Upper lobe of right lung (tissue), 1 donor: ENCODE measurements at regions not wholly inside any gene's neighbourhood (a gene's known extent, or its start where the extent isn't known, plus 50 kb on each side); places are given as distances from the start of the nearest gene placed in this dataset.
A peak's percentile ranks its signal among the peaks of the same experiment; 100 is the strongest.
"Not testable (repeated sequence)": the region's sequence is repeated elsewhere in the genome, so short reads cannot be mapped to it uniquely, and the experiment has no call there.

Source experiments
- ATAC-seq: fragments of 200-7000 bp; cut with Tn5 transposase; one replicate; pipeline ENCODE4 v1.9.1; 2020; ENCODE audit warnings: mild to moderate bottlenecking, moderate library complexity
- DNase-seq: peaks from one replicate; pipeline ENCODE4 v3.0.0-alpha.2; 2020
- H3K27ac ChIP-seq: fragments of 200-600 bp; one replicate; pipeline ENCODE4 v1.8.0; 2022
- H3K27me3 ChIP-seq: fragments of 200-600 bp; one replicate; pipeline ENCODE4 v1.8.0; 2022; ENCODE audit warnings: mild to moderate bottlenecking
- H3K36me3 ChIP-seq: fragments of 200-600 bp; one replicate; pipeline ENCODE4 v1.8.0; 2022
- H3K4me1 ChIP-seq: fragments of 200-600 bp; one replicate; pipeline ENCODE4 v1.8.0; 2022
- H3K4me3 ChIP-seq: fragments of 200-600 bp; one replicate; pipeline ENCODE4 v1.8.0; 2022; ENCODE audit warnings: mild to moderate bottlenecking
- H3K9me3 ChIP-seq: fragments of 200-600 bp; one replicate; pipeline ENCODE4 v1.8.0; 2022
- intact Hi-C: fragments of 100-400 bp; cut with DNase I; formaldehyde crosslinking; loops from one replicate; pipeline ENCODE4 v1.11.0; 2022
- TF ChIP-seq, protein P1 (sequence below): fragments of 200-600 bp; IDR thresholded peaks from one replicate; pipeline ENCODE4 v1.8.0; 2022; ENCODE audit warnings: antibody characterized with exemption
- donor health status: DM: no; HTN: yes; CAD: no; lungs with severe emphysema.

DNA sequence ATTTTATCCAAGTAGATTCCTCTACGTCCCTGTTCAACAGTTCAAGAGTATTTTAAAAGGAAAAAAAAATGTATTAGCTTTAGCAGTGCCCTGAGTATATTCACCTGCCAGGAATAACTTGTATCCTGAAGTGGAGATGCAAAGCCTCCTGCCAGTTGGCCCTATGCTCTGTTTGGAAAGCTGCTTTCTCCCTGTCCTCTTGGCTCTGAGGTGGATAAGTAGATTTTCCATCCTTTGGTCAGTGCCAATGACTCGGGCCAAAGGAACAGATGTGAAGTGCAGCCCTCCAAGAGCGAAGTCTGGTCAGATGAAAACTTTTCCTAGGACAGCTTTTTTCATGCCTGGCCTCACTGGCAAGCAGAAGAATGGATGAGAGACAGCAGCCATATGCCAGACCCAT is 839.9 kb upstream of the TENM4 start:
- Histone ChIP-seq H3K4me3 (no peak overlapping the region), H3K27ac (no peak overlapping the region), H3K9me3 (no peaks in the 10 kb centered on the region), H3K27me3 (no peaks in the 10 kb centered on the region), H3K36me3 (no peaks in the 10 kb centered on the region), H3K4me1 (no peaks in the 10 kb centered on the region)
- TF ChIP-seq, protein P1, sequence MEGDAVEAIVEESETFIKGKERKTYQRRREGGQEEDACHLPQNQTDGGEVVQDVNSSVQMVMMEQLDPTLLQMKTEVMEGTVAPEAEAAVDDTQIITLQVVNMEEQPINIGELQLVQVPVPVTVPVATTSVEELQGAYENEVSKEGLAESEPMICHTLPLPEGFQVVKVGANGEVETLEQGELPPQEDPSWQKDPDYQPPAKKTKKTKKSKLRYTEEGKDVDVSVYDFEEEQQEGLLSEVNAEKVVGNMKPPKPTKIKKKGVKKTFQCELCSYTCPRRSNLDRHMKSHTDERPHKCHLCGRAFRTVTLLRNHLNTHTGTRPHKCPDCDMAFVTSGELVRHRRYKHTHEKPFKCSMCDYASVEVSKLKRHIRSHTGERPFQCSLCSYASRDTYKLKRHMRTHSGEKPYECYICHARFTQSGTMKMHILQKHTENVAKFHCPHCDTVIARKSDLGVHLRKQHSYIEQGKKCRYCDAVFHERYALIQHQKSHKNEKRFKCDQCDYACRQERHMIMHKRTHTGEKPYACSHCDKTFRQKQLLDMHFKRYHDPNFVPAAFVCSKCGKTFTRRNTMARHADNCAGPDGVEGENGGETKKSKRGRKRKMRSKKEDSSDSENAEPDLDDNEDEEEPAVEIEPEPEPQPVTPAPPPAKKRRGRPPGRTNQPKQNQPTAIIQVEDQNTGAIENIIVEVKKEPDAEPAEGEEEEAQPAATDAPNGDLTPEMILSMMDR = no peak
- peak; percentile 30 for ATAC-seq
- DNase-seq = no peak
- intact Hi-C loops = no loop called here

DNA sequence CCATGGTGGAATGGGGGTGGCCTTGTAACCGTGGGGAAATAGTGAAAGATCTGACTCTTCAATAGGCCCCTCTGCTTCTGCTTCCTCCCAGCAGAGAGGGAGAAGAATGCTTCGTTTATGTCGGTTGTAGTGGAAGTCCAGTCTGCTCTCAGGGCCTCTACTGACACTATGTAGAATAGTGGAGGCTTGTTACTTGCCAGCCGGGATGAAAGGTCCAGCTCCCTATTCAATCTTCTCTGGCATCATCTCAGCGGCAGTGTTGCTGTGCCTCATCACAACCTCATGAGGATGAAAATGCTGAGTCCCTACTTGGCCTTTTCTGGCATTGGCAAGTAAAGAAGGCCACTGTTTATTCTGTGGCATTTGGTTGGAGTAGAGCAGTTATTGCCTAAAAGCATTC is 820.9 kb upstream of the TENM4 start:
- Histone ChIP-seq H3K36me3 (no peaks in the 10 kb centered on the region), H3K4me3 (no peak overlapping the region), H3K27ac (no peak overlapping the region), H3K4me1 (no peaks in the 10 kb centered on the region), H3K27me3 (no peaks in the 10 kb centered on the region), H3K9me3 (no peaks in the 10 kb centered on the region)
- DNase-seq (no peak), ATAC-seq (no peak)
- intact Hi-C loops = no loop called here
- TF ChIP-seq, protein P1 = no peak

DNA sequence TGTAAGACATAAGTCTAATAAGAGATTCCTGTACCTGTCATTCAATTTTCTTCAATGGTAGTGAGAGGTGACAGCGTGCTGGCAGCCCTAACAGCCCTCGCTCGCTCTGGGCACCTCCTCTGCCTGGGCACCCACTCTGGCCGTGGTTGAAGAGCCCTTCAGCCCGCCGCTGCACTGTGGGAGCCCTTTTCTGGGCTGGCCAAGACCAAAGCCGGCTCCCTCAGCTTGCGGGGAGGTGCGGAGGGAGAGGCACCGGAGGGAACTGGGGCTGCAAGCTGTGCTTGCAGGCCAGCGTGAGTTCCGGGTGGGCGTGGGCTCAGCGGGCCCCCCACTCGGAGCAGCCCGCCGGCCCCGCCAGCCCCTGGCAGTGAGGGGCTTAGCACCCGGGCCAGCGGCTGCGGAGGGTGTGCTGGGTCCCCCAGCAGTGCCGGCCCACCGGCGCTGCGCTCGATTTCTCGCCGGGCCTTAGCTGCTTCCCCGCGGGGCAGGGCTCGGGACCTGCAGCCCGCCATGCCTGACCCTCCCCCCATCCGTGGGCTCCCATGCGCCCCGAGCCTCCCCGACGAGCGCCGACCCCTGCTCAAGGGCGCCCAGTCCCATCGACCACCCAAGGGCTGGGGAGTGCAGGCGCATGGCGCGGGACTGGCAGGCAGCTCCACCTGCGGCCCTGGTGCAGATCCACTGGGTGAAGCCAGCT is 816.6 kb upstream of the TENM4 start:
- DNase-seq, H3K4me3 ChIP-seq, H3K9me3 ChIP-seq, intact Hi-C loops, ATAC-seq, H3K27ac ChIP-seq, H3K36me3 ChIP-seq, H3K27me3 ChIP-seq, H3K4me1 ChIP-seq: not testable (repeated sequence)

DNA sequence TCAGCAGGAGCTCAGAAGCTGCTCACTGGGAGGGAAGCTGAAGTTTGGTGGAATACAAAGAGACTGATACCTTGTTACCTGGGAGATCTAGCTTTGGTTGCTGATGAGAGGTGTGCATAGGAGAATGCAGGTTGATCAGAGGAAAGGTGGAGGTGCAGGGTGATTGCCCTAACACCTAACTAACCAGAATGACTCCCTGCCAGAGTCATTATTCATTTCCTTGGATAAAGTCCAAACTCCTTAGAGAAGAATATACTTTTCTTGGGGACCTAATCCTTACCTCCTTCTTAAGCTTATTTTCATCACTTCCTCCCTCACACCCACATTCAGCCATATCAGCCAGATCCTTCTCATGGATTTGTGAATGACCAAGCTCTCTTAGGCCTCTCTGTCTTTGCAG is 814.2 kb upstream of the TENM4 start:
- Histone ChIP-seq H3K9me3 (no peaks in the 10 kb centered on the region), H3K27me3 (no peaks in the 10 kb centered on the region), H3K36me3 (no peaks in the 10 kb centered on the region), H3K27ac (no peak overlapping the region), H3K4me3 (no peak overlapping the region), H3K4me1 (no peaks in the 10 kb centered on the region)
- DNase-seq (no peak), ATAC-seq (no peak)
- intact Hi-C loops = no loop called here
- TF ChIP-seq, protein P1 = no peak

DNA sequence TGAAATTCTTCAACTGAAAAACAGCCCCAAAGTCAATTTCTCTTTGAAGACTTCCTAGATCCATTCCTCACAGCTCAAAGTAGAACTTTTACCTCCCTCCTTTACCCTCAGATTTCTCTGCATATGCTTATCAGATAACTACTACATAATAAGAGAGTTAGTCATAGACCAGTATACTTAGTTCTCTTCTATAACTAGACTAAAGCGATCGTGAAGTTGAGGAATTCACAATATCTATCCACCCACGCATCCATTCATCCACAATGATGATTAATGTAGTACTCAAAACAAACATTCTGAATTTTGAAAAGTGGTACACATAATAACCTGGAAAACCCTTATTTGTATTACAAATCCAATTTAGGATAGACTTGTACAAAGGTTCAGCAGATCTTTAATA is 800.9 kb upstream of the TENM4 start:
- Histone ChIP-seq H3K27ac (no peak overlapping the region), H3K27me3 (no peaks in the 10 kb centered on the region), H3K4me1 (no peaks in the 10 kb centered on the region), H3K36me3 (no peaks in the 10 kb centered on the region), H3K9me3 (no peaks in the 10 kb centered on the region), H3K4me3 (no peak overlapping the region)
- ATAC-seq (no peak), DNase-seq (no peak)
- intact Hi-C loops = no loop called here
- TF ChIP-seq, protein P1 = no peak

DNA sequence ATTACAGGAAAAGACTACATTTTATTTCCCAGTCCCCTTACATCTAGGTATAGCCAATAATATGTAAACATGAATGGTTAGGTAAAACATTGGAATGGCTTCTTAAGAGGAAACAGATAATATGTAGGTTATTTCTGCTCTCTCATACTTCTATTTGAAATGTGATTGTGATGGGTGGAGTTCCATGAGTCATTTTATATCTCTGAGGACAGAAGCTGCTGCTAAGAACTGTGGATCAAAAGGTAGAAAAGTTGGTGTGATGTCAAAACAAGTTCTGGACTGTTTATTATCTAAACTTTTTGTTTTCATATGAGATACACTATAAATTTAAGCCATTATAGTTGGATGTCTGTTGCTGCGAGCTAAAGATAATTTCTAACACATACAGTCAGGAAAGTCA is 799.4 kb upstream of the TENM4 start:
- no peak overlapping the region for H3K4me3 ChIP-seq
- H3K9me3 ChIP-seq = no peaks in the 10 kb centered on the region
- no peaks in the 10 kb centered on the region for H3K27me3 ChIP-seq
- DNase-seq = no peak
- TF ChIP-seq, protein P1 = no peak
- ATAC-seq = no peak
- intact Hi-C loops = no loop called here
- H3K27ac ChIP-seq = no peak overlapping the region
- no peaks in the 10 kb centered on the region for H3K36me3 ChIP-seq
- no peaks in the 10 kb centered on the region for H3K4me1 ChIP-seq
